ENCODE measurements at regions not wholly inside any gene's neighbourhood (a gene's known extent, or its start where the extent isn't known, plus 50 kb on each side); places are given as distances from the start of the nearest gene placed in this dataset.

DNA sequence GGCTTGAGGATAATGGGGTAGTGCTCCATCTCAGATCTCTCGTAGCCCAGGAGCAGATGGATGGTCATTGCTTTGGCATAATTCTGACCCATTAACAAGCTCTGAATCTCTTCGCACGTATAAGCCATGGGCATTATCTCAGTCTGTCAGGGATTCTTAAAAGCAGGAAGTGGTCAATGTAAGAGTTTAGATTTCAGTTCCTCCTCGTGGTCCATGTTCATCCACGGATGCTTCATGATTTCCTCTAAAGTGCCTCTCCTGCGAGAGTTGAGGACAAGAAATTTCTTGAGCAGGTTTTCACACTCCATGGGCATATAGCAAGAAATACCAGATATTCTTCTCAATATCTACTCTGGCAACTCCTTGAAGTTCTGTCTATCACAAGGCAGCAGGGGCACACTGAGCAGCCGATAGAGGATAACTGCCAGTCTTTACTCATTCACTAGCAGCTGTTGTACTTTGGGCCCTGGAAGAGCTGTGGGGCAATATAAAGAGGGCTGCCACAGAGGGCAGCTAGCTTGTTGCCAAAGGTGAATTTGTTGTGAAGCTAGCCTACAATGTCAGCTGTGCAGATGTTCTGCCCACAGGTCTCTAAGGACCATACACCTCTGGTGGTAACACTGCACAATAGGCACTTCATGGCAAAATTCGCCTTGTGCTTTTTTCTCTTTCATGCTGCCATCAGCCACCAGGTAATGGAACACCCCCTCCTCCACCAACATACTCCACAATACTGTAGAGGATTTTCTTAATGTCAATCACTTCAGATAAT, 52.0 kb upstream of the WDR17 start:
- TF ChIP-seq, protein P1, sequence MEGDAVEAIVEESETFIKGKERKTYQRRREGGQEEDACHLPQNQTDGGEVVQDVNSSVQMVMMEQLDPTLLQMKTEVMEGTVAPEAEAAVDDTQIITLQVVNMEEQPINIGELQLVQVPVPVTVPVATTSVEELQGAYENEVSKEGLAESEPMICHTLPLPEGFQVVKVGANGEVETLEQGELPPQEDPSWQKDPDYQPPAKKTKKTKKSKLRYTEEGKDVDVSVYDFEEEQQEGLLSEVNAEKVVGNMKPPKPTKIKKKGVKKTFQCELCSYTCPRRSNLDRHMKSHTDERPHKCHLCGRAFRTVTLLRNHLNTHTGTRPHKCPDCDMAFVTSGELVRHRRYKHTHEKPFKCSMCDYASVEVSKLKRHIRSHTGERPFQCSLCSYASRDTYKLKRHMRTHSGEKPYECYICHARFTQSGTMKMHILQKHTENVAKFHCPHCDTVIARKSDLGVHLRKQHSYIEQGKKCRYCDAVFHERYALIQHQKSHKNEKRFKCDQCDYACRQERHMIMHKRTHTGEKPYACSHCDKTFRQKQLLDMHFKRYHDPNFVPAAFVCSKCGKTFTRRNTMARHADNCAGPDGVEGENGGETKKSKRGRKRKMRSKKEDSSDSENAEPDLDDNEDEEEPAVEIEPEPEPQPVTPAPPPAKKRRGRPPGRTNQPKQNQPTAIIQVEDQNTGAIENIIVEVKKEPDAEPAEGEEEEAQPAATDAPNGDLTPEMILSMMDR (IDR thresholded peaks at IDR 0.05) = no peak
- TF ChIP-seq POLR2A (IDR thresholded peaks at IDR 0.05) = no peak
